ENCODE measurements at regions not wholly inside any gene's neighbourhood (a gene's known extent, or its start where the extent isn't known, plus 50 kb on each side); places are given as distances from the start of the nearest gene placed in this dataset.

- TF ChIP-seq CTCF (IDR thresholded peaks at IDR 0.05; ENCODE audit: low read depth, low read length) (no peak), EZH2phosphoT487 (IDR thresholded peaks at IDR 0.05; ENCODE audit: low read depth) (no peak)
Measured at GRCh38 chr2:40546439-40547191, 94.7 kb upstream of the SLC8A1 start.
